Fibroblast of lung (primary cell): ENCODE measurements at regions not wholly inside any gene's neighbourhood (a gene's known extent, or its start where the extent isn't known, plus 50 kb on each side); places are given as distances from the start of the nearest gene placed in this dataset.

Experiments
- EZH2 ChIP-seq: IDR thresholded peaks from 2 replicates; pipeline ENCODE4 v1.5.1; 2012; ENCODE audit warnings: low read length, control low read depth, mild to moderate bottlenecking; ENCODE audit errors: missing control alignments
- TF ChIP-seq, protein P1 (sequence below), 2 donors: IDR thresholded peaks in 1 of 2; conservative IDR thresholded peaks in 1 of 2; 1 replicate in 1 of 2; 2 replicates in 1 of 2; pipeline ENCODE4 v1.5.1; 2011 to 2012; ENCODE audit warnings: low read length in 2 of 2, control low read depth in 1 of 2, inconsistent platforms in 1 of 2, low read depth in 1 of 2, mild to moderate bottlenecking in 1 of 2

DNA sequence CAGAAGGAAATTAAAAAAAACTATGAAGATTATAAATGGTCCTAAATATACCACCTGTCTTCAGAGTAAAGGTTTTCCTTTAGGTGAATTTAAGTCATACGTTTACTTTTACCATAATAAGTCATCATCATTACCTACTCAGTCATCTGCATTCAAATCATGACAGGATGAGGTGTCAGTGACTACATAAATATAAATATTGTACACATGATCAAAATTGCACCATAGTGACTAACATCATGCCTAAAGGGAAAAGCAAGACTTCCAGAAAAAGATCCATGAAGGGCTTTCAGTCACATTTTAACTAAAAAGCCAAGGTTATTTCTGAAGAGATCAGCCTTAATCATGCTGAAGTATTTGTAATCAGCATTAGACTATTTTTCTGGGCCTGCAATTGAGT lies 759.9 kb upstream of the FLRT2 start:
- TF ChIP-seq, protein P1, sequence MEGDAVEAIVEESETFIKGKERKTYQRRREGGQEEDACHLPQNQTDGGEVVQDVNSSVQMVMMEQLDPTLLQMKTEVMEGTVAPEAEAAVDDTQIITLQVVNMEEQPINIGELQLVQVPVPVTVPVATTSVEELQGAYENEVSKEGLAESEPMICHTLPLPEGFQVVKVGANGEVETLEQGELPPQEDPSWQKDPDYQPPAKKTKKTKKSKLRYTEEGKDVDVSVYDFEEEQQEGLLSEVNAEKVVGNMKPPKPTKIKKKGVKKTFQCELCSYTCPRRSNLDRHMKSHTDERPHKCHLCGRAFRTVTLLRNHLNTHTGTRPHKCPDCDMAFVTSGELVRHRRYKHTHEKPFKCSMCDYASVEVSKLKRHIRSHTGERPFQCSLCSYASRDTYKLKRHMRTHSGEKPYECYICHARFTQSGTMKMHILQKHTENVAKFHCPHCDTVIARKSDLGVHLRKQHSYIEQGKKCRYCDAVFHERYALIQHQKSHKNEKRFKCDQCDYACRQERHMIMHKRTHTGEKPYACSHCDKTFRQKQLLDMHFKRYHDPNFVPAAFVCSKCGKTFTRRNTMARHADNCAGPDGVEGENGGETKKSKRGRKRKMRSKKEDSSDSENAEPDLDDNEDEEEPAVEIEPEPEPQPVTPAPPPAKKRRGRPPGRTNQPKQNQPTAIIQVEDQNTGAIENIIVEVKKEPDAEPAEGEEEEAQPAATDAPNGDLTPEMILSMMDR (conservative IDR thresholded peaks at IDR 0.05 in 1 of 2, IDR thresholded peaks at IDR 0.05 in 1 of 2; ENCODE audit: low read depth in 1 of 2, low read length in 2 of 2) = no peak
- TF ChIP-seq EZH2 = no peak
